ENCODE measurements at regions not wholly inside any gene's neighbourhood (a gene's known extent, or its start where the extent isn't known, plus 50 kb on each side); places are given as distances from the start of the nearest gene placed in this dataset.
"Not testable (repeated sequence)": the region's sequence is repeated elsewhere in the genome, so short reads cannot be mapped to it uniquely, and the experiment has no call there.

- H3K36me3 ChIP-seq: no peaks in the 10 kb centered on the region
- H3K4me1 ChIP-seq: no peaks in the 10 kb centered on the region
- DNase-seq (ENCODE audit: low spot score in 2 of 2): no peak
- no peaks in the 10 kb centered on the region for H3K9me3 ChIP-seq
- intact Hi-C loops (cut with DNase I): no loop called here
- no peak for TF ChIP-seq CTCF (IDR thresholded peaks at IDR 0.05)
- H3K27ac ChIP-seq: no peak overlapping the region
- no peaks in the 10 kb centered on the region for H3K27me3 ChIP-seq
- no peak overlapping the region for H3K4me3 ChIP-seq
These were observed 152.6 kb upstream of the HDDC2 start for GRCh38 chr6:125454351-125454750.

GRCh38 chr6:125458493-125458892 is 156.7 kb upstream of the HDDC2 start:
- H3K9me3 ChIP-seq; H3K27me3 ChIP-seq; intact Hi-C loops (cut with DNase I); H3K4me1 ChIP-seq; DNase-seq (ENCODE audit: low spot score in 2 of 2); H3K27ac ChIP-seq; H3K4me3 ChIP-seq; H3K36me3 ChIP-seq: not testable (repeated sequence)

GRCh38 chr6:125465332-125465731 is 163.6 kb upstream of the HDDC2 start:
- H3K9me3 ChIP-seq; H3K36me3 ChIP-seq; H3K27me3 ChIP-seq; intact Hi-C loops (cut with DNase I); H3K4me3 ChIP-seq; DNase-seq (ENCODE audit: low spot score in 2 of 2); H3K27ac ChIP-seq; H3K4me1 ChIP-seq: not testable (repeated sequence)

- DNase-seq (ENCODE audit: low spot score in 2 of 2): no peak
- no peaks in the 10 kb centered on the region for H3K4me1 ChIP-seq
- intact Hi-C loops (cut with DNase I): no loop called here
- TF ChIP-seq CTCF (IDR thresholded peaks at IDR 0.05): no peak
- no peak overlapping the region for H3K4me3 ChIP-seq
- H3K36me3 ChIP-seq: no peaks in the 10 kb centered on the region
- no peaks in the 10 kb centered on the region for H3K9me3 ChIP-seq
- H3K27me3 ChIP-seq: no peaks in the 10 kb centered on the region
- no peak overlapping the region for H3K27ac ChIP-seq
These were observed 168.1 kb upstream of the HDDC2 start for GRCh38 chr6:125469915-125470314.

GRCh38 chr6:125471667-125472066 is 169.9 kb upstream of the HDDC2 start:
- H3K27me3 ChIP-seq: no peaks in the 10 kb centered on the region
- no peak overlapping the region for H3K27ac ChIP-seq
- no peaks in the 10 kb centered on the region for H3K36me3 ChIP-seq
- no peak overlapping the region for H3K4me3 ChIP-seq
- no peak for TF ChIP-seq CTCF (IDR thresholded peaks at IDR 0.05)
- intact Hi-C loops (cut with DNase I): no loop called here
- no peaks in the 10 kb centered on the region for H3K4me1 ChIP-seq
- no peaks in the 10 kb centered on the region for H3K9me3 ChIP-seq
- DNase-seq (ENCODE audit: low spot score in 2 of 2): no peak

- no peak for TF ChIP-seq CTCF (IDR thresholded peaks at IDR 0.05)
- DNase-seq (ENCODE audit: low spot score in 2 of 2): no peak
- Histone ChIP-seq H3K36me3 (no peaks in the 10 kb centered on the region), H3K27me3 (no peaks in the 10 kb centered on the region), H3K9me3 (no peaks in the 10 kb centered on the region), H3K27ac (no peak overlapping the region), H3K4me1 (peaks cover 0 to 6% of the 10 kb centered on the region in 2 donors), H3K4me3 (no peak overlapping the region)
- intact Hi-C loops (cut with DNase I): no loop called here
These were observed 172.3 kb upstream of the HDDC2 start for GRCh38 chr6:125474061-125474460.

- H3K27me3 ChIP-seq: no peaks in the 10 kb centered on the region
- no peak overlapping the region for H3K27ac ChIP-seq
- TF ChIP-seq CTCF (IDR thresholded peaks at IDR 0.05): no peak
- DNase-seq (ENCODE audit: low spot score in 2 of 2): no peak
- H3K4me3 ChIP-seq: no peak overlapping the region
- peaks cover 0 to 10% of the 10 kb centered on the region in 2 donors for H3K4me1 ChIP-seq
- intact Hi-C loops (cut with DNase I): no loop called here
- no peaks in the 10 kb centered on the region for H3K9me3 ChIP-seq
- H3K36me3 ChIP-seq: no peaks in the 10 kb centered on the region
These were observed 175.4 kb upstream of the HDDC2 start for GRCh38 chr6:125477156-125477555.

Measured in ascending aorta (tissue), 2 donors.